SKM-1 treated with dmso at 0.1 percent for 144 hours (cell line): ENCODE measurements at regions not wholly inside any gene's neighbourhood (a gene's known extent, or its start where the extent isn't known, plus 50 kb on each side); places are given as distances from the start of the nearest gene placed in this dataset.

Source experiments
- DNase-seq: peaks from one replicate; lab custom pipeline; 2025; ENCODE audit not compliant: unreplicated experiment; lab: John Stamatoyannopoulos, UW

GRCh38 chr16:79449067-79449769, 151.3 kb downstream of the MAF start:
- no peak for DNase-seq

GRCh38 chr16:79444572-79444971, 156.0 kb downstream of the MAF start:
- DNase-seq: no peak

- DNase-seq: no peak
These were observed 160.6 kb downstream of the MAF start for GRCh38 chr16:79439901-79440300.

- no peak for DNase-seq
These were observed 162.5 kb downstream of the MAF start for GRCh38 chr16:79437764-79438751.

- DNase-seq: no peak
These were observed 163.7 kb downstream of the MAF start for GRCh38 chr16:79436885-79437284.

GRCh38 chr16:79434771-79435170, 165.8 kb downstream of the MAF start:
- no peak for DNase-seq

- no peak for DNase-seq
These were observed 166.4 kb downstream of the MAF start for GRCh38 chr16:79434092-79434491.

- no peak for DNase-seq
These were observed 168.6 kb downstream of the MAF start for GRCh38 chr16:79431923-79432322.

- no peak for DNase-seq
These were observed 170.3 kb downstream of the MAF start for GRCh38 chr16:79430191-79430678.

- DNase-seq: no peak
These were observed 171.0 kb downstream of the MAF start for GRCh38 chr16:79429381-79430190.

GRCh38 chr16:79426663-79427062, 173.9 kb downstream of the MAF start:
- no peak for DNase-seq

- DNase-seq: no peak
These were observed 178.5 kb downstream of the MAF start for GRCh38 chr16:79422064-79422463.

- DNase-seq: no peak
These were observed 179.4 kb downstream of the MAF start for GRCh38 chr16:79421126-79421525.

GRCh38 chr16:79420493-79420892, 180.0 kb downstream of the MAF start:
- DNase-seq: no peak

- DNase-seq: no peak
These were observed 181.4 kb downstream of the MAF start for GRCh38 chr16:79419148-79419547.

GRCh38 chr16:79417601-79418008, 182.9 kb downstream of the MAF start:
- DNase-seq: no peak

GRCh38 chr16:79415983-79416640, 184.4 kb downstream of the MAF start:
- DNase-seq: no peak

GRCh38 chr16:79412783-79413225, 187.7 kb downstream of the MAF start:
- no peak for DNase-seq

GRCh38 chr16:79411805-79412204, 188.7 kb downstream of the MAF start:
- DNase-seq: no peak

GRCh38 chr16:79411357-79411756, 189.2 kb downstream of the MAF start:
- no peak for DNase-seq

GRCh38 chr16:79409978-79410377, 190.6 kb downstream of the MAF start:
- no peak for DNase-seq
